ENCODE measurements at regions not wholly inside any gene's neighbourhood (a gene's known extent, or its start where the extent isn't known, plus 50 kb on each side); places are given as distances from the start of the nearest gene placed in this dataset.
A peak's percentile ranks its signal among the peaks of the same experiment; 100 is the strongest.

GRCh38 chr10:91167406-91167805 lies 53.1 kb upstream of the PCGF5 start:
- intact Hi-C loops (cut with micrococcal nuclease): no loop called here
- ATAC-seq (no peak), DNase-seq (no peak)
- ChIA-PET POLR2A (interaction anchor here (0.6 kb wide), 1 partner anchor 161 kb away, joined by 3 read pairs; no protein-coding TSS in a partner anchor), CTCF (interaction anchor here (1.3 kb wide), 1 partner anchor 84 kb away, joined by 3 read pairs; no protein-coding TSS in a partner anchor)
- H3K4me1 Mint-ChIP-seq (ENCODE audit: low read depth): peaks cover 54% of the 10 kb centered on the region
- H3K9me3 Mint-ChIP-seq: peaks cover 24% of the 10 kb centered on the region
- no peaks in the 10 kb centered on the region for H3K27me3 Mint-ChIP-seq
- H3K4me3 Mint-ChIP-seq: no peak overlapping the region
- H3K27ac Mint-ChIP-seq: peak overlapping the region; percentile 6
- H3K36me3 Mint-ChIP-seq (ENCODE audit: low read depth): peaks cover 32% of the 10 kb centered on the region
- no peak for TF ChIP-seq CTCF (IDR thresholded peaks at IDR 0.05)

- peaks cover 29% of the 10 kb centered on the region for H3K9me3 Mint-ChIP-seq
- intact Hi-C loops (cut with micrococcal nuclease): no loop called here
- ChIA-PET CTCF (interaction anchor here (1.0 to 2.7 kb wide), 3 partner anchors 15 to 81 kb away, joined by 3 to 8 read pairs (median 4); no protein-coding TSS in a partner anchor), POLR2A (interaction anchor here (1.2 kb wide), 1 partner anchor 8 kb away, joined by 5 read pairs; no protein-coding TSS in a partner anchor)
- no peak overlapping the region for H3K4me3 Mint-ChIP-seq
- H3K36me3 Mint-ChIP-seq (ENCODE audit: low read depth): peaks cover 48% of the 10 kb centered on the region
- DNase-seq: no peak
- no peaks in the 10 kb centered on the region for H3K27me3 Mint-ChIP-seq
- peaks cover 47% of the 10 kb centered on the region for H3K4me1 Mint-ChIP-seq (ENCODE audit: low read depth)
- no peak for ATAC-seq
- H3K27ac Mint-ChIP-seq: no peak overlapping the region
- no peak for TF ChIP-seq CTCF (IDR thresholded peaks at IDR 0.05)
These were observed 50.0 kb upstream of the PCGF5 start for GRCh38 chr10:91170418-91170817.
